ENCODE measurements at regions not wholly inside any gene's neighbourhood (a gene's known extent, or its start where the extent isn't known, plus 50 kb on each side); places are given as distances from the start of the nearest gene placed in this dataset.

DNA sequence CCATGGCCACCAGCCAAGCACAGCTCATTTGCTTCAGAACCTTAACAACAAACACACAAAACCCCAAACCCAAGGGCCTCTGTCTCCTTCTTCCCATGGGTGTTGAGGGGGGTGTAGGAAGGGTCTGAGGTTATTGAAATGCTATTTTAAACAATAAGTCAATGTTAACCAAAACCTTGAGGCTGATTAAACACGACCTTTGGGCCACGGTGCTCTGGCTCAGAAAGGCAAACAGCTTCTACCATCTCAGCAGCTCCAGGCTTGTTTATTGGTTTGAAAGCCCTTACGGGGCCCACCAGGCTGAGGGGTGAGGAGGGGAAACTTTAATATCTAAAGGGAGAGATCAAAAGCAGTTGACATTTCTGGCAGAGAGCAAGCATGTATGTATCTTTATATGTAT, 185.7 kb upstream of the IRX6 start:
- no peak for DNase-seq

GRCh38 chr16:55142405-55142804, 181.6 kb upstream of the IRX6 start:
- in situ Hi-C loops (cut with MboI; ENCODE audit: low pct_unique_long_range_greater_than_20kb, low sequenced_read_pairs): no loop called here

More for the DNA sequence above, 185.7 kb upstream of the IRX6 start:
- in situ Hi-C loops (cut with MboI; ENCODE audit: low pct_unique_long_range_greater_than_20kb, low sequenced_read_pairs): no loop called here

GRCh38 chr16:55144651-55145050, 179.4 kb upstream of the IRX6 start:
- in situ Hi-C loops (cut with MboI; ENCODE audit: low pct_unique_long_range_greater_than_20kb, low sequenced_read_pairs): no loop called here
- DNase-seq: no peak

More at GRCh38 chr16:55142405-55142804, 181.6 kb upstream of the IRX6 start:
- no peak for DNase-seq

GRCh38 chr16:55145771-55146603, 178.0 kb upstream of the IRX6 start:
- in situ Hi-C loops (cut with MboI; ENCODE audit: low pct_unique_long_range_greater_than_20kb, low sequenced_read_pairs): no loop called here
- DNase-seq: no peak

DNA sequence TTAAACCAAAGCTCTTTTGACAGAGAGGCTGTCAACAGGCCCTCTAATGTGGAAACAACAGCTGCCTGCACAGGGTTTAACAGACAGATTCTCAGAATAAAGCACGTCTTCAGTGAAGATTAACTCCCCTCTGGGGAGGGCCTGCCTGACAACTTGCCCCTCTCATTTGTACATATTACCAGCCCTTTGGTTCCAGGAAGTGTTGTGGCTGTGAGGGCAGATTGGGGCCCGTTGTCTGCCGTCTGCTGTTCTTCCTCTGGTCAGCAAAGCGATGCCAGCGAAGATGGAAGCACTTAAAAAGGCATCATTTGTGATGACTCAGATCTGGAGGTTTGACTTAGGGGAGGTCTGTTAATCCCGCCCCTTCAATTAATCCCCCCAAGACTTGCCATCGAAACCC, 177.0 kb upstream of the IRX6 start:
- peak; percentile 18 for DNase-seq
- in situ Hi-C loops (cut with MboI; ENCODE audit: low pct_unique_long_range_greater_than_20kb, low sequenced_read_pairs): no loop called here

DNA sequence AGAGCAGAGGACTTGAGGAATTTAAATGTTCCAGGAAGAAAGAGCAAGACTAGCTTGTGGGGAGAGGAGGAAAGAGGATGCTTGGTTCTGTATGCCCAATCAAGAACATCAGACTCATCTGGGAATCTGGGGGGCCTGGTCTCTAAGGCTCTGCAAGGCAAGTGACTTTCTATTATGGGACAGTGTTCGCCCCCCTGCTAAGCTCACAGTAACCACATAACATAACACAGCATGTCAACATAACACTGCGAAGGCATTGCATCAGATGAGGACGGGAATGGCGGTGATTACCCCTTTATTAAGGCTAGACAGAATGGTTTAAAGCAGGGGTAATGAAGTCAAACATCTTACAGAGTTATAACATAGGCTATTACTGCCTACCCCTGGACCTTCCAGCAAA, 176.6 kb upstream of the IRX6 start:
- DNase-seq: no peak
- in situ Hi-C loops (cut with MboI; ENCODE audit: low pct_unique_long_range_greater_than_20kb, low sequenced_read_pairs): no loop called here

- DNase-seq: no peak
- in situ Hi-C loops (cut with MboI; ENCODE audit: low pct_unique_long_range_greater_than_20kb, low sequenced_read_pairs): no loop called here
Measured at GRCh38 chr16:55149622-55150021, 174.4 kb upstream of the IRX6 start.

GRCh38 chr16:55151561-55152305, 172.3 kb upstream of the IRX6 start:
- in situ Hi-C loops (cut with MboI; ENCODE audit: low pct_unique_long_range_greater_than_20kb, low sequenced_read_pairs): no loop called here
- DNase-seq: no peak

DNA sequence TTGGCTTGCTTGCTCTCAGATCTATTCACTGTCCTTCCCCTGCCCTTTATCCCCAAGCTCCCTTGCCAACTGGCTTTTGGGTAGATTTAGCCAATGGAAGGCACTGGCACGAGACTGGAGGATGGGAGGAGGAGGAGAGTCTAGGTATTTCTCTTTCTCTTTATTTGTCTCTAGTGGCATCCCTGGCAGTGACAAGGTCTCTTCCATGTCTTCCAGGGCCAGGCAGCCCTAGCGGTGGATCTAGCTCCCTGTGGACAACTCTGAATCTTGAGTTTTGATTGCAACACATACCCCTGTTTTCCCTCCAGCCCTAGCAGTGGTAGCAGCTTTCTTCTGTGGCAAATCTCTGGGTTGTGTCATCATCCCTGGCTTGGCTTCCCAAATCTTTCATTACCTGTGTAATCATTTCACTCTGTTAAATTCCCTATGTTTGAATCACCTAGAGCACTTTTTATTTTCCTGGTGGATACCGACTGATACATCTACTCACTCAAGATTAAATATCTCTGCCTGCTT, 171.1 kb upstream of the IRX6 start:
- DNase-seq: no peak
- in situ Hi-C loops (cut with MboI; ENCODE audit: low pct_unique_long_range_greater_than_20kb, low sequenced_read_pairs): no loop called here

- in situ Hi-C loops (cut with MboI; ENCODE audit: low pct_unique_long_range_greater_than_20kb, low sequenced_read_pairs): no loop called here
- no peak for DNase-seq
Measured at GRCh38 chr16:55154262-55154661, 169.7 kb upstream of the IRX6 start.

DNA sequence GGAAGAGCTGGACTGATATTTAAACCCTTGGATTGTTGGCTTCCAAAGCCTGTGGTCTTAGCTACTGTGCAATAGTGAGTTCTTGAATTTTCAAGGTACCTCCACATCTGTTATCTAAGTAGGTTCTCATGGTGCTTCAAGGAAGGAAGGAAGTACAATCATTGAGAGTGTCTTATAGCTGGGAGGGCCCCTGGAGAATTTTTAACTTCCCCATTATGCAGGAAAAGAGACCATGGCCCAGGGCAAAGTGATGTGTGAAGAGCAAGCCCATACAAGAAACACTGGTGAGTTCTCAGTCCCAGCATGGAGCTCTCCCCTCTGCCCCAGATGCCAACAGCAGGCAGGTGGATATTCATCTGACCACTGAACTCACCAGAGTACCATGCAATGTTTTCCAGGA, 169.0 kb upstream of the IRX6 start:
- peak; percentile 7 for DNase-seq
- in situ Hi-C loops (cut with MboI; ENCODE audit: low pct_unique_long_range_greater_than_20kb, low sequenced_read_pairs): no loop called here

DNA sequence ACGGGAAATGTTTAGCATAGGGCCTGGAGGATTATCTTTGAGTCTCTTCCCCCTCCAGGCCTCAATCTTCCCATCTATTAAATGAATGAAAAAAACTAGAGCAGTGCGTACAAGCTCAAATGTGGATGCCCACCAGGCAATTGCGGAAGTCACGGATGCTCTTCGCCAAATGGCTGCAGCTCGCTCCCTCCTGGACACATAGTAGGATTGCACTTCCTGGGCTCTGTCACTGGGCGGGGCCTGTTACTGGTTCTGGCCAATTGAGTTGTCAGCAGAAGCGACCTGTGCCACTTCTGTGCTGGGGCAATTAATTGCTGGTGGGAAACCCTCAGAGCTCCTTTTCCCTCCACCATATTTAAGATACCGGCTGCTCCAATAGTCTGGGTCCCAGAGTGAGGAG, 168.2 kb upstream of the IRX6 start:
- no peak for DNase-seq
- in situ Hi-C loops (cut with MboI; ENCODE audit: low pct_unique_long_range_greater_than_20kb, low sequenced_read_pairs): no loop called here

- no peak for DNase-seq
- in situ Hi-C loops (cut with MboI; ENCODE audit: low pct_unique_long_range_greater_than_20kb, low sequenced_read_pairs): no loop called here
Measured at GRCh38 chr16:55169780-55170179, 154.2 kb upstream of the IRX6 start.

DNA sequence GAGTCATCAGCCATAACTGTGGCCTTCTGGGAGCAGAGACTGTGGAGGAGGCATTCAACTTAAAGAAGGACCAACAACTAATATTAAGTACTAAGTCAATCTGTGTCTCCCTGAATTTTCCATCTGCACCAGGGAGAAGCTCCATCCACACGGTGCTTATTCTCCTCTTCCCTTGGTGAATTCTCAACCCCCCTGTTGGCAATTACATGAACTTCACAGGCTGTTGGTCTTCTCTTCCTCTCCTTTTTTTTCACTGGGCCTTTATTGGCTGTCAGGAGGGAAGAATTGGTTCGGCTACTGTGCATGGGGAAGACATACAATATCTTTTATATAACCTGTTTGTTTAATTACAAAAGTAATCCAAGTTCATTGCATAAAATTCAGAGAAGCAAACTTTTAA, 152.8 kb upstream of the IRX6 start:
- in situ Hi-C loops (cut with MboI; ENCODE audit: low pct_unique_long_range_greater_than_20kb, low sequenced_read_pairs): no loop called here
- no peak for DNase-seq

DNA sequence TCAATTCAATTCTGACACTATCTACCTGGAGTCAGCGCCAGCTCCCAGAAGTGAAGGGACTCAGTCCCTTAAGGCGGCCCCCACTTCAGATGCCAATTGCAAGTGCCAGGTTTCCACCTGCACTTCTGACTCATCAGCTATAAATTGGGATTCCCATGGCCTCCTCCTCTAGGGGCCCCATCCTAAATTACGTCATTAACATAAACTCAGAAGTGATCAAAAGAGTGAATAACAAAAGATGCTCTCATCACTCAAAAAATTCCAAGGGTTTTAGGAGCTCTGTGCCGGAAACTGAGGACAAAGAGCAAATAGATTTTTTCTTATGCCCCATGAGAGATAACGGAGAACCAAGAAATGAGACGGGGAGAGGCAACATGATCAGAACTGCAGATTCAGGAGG, 148.6 kb upstream of the IRX6 start:
- no peak for DNase-seq
- in situ Hi-C loops (cut with MboI; ENCODE audit: low pct_unique_long_range_greater_than_20kb, low sequenced_read_pairs): no loop called here

- in situ Hi-C loops (cut with MboI; ENCODE audit: low pct_unique_long_range_greater_than_20kb, low sequenced_read_pairs): no loop called here
- no peak for DNase-seq
Measured at GRCh38 chr16:55176901-55177300, 147.1 kb upstream of the IRX6 start.

DNA sequence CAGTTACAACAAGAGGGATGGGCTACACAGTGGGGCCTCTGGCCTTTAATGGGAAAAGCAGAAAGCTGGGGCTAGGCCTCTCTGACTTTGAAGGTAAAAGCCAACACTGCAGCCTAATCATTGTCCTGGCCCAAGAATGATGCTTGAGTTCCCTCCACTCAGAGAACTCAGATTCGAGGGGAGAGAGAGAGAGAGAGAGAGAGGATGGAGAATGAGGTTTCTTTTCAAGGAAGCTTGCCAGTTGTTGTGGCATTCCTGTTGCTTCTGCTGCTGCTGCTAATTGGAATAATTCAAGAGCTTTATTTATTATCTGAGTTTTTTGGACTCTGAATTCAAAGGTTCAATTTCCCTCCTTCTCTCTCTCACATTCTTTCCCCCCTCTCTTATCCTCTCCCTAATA, 144.6 kb upstream of the IRX6 start:
- in situ Hi-C loops (cut with MboI; ENCODE audit: low pct_unique_long_range_greater_than_20kb, low sequenced_read_pairs): no loop called here
- no peak for DNase-seq

- in situ Hi-C loops (cut with MboI; ENCODE audit: low pct_unique_long_range_greater_than_20kb, low sequenced_read_pairs): no loop called here
Measured at GRCh38 chr16:55179852-55180585, 144.0 kb upstream of the IRX6 start.

GRCh38 chr16:55184052-55184451, 140.0 kb upstream of the IRX6 start:
- in situ Hi-C loops (cut with MboI; ENCODE audit: low pct_unique_long_range_greater_than_20kb, low sequenced_read_pairs): no loop called here
- DNase-seq: no peak

More at GRCh38 chr16:55179852-55180585, 144.0 kb upstream of the IRX6 start:
- no peak for DNase-seq

DNA sequence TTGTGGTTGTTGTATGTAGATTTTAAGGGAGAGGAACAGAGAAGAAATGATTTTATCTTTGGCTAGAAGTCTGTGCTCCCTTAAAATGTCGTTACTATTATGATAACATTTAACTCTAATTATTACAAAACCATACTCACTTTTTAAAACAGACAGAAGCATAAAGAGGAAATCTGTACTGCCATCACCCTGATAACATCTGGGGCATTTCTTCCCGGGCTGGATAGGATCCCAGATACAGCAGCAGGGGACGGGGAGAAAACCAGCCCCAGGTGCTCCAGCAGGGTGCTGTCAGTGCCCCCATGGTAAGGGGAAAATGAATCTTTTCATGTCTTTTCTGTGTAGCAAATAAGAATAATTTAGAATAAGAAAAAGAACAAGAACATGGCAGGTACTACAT, 139.4 kb upstream of the IRX6 start:
- in situ Hi-C loops (cut with MboI; ENCODE audit: low pct_unique_long_range_greater_than_20kb, low sequenced_read_pairs): no loop called here
- no peak for DNase-seq
